ENCODE measurements at regions not wholly inside any gene's neighbourhood (a gene's known extent, or its start where the extent isn't known, plus 50 kb on each side); places are given as distances from the start of the nearest gene placed in this dataset.

DNA sequence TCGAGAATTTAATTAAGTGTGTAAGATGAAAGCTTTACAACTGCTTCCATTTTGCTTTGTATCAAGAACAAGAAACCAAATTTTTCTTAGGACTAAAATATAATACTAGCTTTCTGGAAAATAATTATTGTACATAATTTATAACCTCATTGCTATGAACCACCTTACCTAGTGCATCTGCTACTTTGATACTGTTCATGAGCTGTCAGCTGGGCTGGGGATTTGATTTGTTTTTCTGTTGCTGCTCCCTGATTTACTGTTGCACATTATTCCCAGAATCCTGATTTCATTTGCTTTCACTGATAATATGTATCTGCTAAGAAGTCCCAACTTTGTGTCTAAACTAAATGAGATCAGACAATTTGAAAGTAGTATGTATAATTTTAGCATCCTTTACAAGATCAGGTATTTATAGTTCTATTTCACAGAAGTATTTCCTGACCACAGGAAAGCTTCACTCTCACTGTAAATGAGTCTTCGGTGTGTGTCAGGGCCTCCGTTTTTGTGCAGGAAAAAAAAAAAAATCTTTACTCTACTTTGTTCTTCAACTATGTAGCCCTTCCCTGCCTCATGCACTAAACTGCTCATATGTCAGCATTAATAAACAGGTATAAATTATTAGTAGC lies 105.6 kb upstream of the CCDC150 start:
- DNase-seq (ENCODE audit: low spot score), result no peak

DNA sequence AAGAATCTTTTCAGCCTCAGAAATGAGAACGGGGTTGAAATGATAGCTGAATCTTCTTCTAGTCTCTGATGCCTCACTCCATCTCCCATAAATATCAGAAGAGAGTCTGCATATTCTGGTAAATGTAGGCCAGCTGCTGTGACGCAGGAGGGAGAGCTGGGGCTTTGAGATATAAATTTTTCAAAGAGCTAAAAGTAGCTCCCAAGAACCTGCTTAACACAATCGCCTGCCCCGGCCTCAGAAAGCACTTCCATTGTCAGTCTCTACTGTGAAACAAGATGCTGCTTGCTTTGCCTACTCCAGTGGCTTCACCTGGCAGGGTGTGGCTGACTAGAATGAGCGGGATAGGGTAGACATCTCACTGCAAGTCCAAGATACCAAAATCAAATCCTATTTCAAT lies 105.0 kb upstream of the CCDC150 start:
- DNase-seq (ENCODE audit: low spot score), result no peak

DNA sequence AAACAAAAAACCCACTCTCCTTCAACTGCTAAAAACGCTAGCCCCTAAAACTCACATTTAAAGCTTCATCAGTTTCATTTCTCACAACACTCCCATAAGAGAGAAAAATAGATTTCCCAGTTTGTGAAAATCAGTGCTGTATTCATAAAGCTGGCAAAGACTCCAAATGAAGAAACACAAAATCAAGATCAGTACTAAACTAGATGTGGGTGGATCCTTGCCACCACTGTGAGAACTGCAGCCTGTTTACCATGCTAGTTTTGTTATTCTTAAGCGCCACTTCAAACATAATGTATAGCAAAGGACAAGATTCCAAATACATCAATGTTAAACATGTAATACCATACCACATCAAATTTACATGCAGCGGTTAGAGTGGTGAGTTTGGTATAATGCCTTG lies 104.5 kb upstream of the CCDC150 start:
- DNase-seq (ENCODE audit: low spot score), result no peak

DNA sequence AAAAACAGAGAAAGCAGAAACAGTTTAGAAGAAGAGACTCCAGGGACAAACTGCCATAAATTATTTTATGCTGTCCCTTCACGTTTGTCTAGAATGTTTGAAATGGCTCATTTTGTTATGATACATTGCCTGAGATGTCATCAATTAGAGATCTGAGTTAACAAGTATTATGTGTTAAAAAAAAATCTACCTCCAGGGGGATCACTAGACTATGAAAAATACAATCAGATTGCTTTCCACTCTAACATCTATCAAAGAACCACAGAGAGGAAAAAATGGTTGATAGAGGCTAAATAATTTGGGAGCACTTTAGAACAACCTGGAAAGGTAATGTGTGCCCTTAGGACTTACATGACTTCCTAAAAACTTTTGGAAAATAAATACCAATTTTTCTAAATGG lies 103.8 kb upstream of the CCDC150 start:
- no peak for DNase-seq (ENCODE audit: low spot score)

DNA sequence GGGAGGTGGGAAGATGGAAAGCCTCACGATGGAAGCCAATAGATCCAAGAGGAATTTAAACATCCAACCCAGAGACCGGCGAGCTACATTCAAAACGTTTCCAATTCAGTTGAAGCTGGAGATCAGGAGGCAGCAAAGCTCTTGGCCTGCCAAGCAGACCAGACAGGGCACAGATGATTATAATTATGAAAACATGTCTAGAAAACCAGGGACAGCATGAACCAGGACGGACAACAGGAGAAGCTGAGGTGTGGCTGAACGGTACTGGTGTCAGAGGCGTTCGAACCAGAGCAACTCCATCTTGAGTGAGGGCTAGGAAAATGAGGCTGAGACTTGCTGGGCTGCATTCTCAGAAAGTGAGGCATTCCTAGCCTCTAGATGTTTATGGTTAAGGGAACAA lies 102.2 kb upstream of the CCDC150 start:
- DNase-seq (ENCODE audit: low spot score), result no peak

DNA sequence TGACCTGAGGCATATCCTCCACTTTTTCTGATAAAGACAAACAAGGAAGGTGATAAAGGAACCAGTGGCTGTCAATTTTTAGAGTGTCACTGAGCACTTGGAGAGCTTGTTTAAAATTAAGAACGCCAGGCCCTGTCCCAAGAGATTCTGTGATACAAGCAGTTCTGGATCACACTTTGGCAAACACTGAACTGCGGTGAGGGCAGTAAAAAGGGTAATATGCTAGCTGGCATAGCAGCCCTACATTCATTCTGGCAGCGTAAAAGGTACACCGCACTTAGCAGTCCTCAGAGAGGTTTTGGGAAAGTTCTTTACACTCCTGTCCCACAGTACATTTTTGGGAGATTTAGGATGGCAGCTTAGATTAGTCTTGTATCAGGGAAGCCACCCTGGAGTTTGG lies 101.3 kb upstream of the CCDC150 start:
- DNase-seq (ENCODE audit: low spot score), result no peak

DNA sequence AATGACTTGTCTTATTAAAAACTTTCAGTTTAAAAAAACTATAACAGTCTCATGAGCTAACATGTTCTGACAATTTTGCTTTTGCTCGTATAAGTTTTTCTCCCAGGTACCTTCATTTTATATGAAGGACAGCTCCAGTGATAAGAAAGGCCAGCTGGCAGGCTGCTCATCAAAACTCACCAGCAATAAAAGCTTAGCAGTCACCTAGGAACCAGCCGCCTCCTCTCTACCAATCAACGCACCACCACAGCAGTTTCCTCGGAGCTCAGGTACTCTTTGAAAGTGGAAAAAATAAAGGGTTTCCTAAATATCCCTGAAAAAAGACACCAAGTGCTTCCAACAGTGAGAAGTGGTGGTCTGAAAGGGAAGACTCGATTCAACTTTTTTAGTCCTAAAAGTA lies 100.9 kb upstream of the CCDC150 start:
- no peak for DNase-seq (ENCODE audit: low spot score)

DNA sequence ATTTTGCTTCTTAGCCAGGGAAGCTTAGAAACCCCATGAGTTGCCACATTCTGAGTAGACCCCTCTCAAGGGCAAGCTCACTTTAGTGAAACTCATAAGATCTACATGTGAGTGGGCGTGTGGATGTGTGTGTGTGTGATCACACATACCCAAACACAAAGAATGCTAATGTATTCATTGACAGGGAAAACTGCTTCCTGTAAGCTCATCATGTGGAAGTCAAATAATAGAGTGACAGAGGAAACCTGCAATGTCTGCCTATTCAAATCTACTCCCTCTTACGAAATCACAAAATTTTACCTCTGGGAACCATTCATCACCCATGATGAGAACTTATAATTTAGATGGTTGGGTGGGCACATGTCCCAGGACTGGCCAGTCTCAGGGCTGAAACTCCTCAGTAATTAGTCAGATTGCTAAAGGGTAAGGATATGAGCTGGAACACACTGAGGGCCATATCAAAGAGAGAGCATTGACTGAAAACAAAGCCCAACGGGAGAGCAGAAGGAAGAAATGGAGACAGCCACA lies 94.5 kb upstream of the CCDC150 start:
- DNase-seq (ENCODE audit: low spot score), result no peak

DNA sequence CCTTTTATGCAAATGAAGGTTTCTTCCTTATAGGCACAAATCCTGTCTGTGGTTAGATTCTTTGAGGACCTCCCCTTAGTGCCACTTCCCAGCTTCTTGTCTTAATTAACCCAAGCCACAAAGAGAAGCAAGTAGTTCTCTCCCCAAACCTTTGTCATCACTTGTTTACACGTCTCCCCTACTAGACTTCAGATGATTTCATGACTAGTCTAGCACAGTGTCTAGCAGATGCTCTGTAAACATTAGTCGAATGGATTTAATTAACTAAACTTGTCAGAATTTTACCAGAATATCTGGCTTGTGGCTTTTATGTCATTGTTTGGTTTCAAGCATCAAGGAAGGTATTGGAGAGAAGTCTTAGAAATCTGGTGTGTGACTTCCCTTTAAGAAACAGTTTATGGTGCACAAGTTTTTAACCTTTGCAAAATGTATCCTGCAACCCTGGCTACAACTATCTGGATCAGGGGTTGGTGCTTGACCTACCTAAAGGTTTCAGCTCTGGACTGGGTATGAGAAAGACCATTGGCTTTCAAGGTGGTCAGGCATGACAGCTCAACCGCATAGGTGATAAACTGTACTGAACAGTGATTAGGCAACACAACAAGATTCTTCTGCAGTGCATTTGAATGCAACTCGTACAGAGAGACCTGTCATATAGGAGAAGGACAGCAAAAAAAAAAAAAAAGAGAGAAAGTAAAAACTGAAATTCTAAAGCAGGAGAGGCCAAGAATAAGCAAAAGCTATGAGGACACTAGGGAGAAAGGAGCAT lies 93.2 kb upstream of the CCDC150 start:
- no peak for DNase-seq (ENCODE audit: low spot score)

DNA sequence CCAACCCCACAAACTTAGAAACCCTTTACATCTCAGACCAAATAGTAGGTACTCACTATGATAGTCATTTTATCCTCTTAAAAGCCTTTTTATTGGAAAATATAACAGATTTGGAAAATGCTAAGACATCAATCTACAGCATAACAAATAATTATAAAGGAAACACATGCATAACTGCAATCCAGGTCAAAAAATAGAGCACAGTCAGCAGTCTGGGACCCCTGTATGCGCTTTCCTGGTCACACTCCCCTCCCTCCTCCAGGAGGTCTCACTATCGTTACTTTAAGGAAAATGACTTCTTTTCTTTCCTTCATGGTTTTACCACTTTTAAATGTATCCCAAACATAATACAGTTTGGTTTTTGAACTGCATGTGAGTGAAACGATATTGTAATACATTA lies 90.5 kb upstream of the CCDC150 start:
- no peak for DNase-seq (ENCODE audit: low spot score)

DNA sequence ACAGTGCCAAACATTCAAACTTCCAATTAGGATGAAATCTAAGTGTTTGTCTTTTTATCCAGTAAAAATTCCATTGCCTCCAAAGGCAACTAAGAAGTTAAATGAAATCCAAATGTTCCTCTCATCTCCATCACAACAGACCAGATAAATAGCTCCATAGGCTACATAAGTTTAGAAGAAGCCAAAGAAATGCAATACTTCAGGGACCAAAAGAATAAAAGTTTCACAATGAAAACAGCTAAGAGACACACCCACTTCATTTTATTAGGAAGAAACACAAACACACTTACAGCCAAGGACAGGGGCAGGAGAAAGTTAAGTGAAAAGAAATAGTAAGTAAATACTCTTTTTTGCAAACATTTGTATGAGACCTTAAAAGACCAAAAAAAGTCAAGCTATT lies 88.5 kb upstream of the CCDC150 start:
- DNase-seq (ENCODE audit: low spot score), result no peak

DNA sequence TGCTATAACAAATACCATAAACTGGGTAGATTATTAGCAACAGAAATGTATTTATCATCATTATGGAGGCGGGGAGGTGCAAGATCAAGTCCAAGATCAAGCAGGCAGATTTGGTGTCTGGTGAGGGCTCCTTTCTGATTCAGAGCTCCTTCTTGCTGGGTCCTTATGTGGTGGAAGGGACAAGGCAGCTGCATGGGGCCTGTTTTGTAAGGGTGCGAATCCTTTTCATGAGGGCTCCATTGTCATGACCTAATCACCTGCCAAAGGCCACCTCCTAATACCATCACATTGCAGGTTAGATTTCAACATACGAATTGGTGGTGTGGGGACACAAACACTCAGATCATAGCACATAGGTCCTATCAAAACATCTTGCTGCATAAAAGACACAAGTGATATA lies 84.4 kb upstream of the CCDC150 start:
- no peak for DNase-seq (ENCODE audit: low spot score)

DNA sequence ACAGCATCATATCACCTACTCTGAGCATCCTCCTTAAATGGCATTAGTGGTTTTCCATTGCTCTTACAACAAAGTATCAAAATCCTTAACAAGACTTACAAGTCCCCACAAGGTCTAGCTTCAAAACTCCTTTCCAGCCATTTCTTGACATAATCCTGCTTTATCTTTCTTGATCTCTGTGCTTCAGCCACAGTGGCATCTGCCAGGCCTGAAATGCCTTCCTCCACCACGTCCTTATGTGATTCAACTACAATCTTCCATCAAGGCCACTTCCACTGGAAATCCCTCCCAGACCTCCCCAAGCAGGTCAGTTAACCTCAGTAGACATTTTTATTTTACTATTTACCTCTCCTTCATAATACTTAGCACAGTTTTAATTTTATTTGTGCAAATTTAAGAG lies 83.8 kb upstream of the CCDC150 start:
- DNase-seq (ENCODE audit: low spot score), result no peak

DNA sequence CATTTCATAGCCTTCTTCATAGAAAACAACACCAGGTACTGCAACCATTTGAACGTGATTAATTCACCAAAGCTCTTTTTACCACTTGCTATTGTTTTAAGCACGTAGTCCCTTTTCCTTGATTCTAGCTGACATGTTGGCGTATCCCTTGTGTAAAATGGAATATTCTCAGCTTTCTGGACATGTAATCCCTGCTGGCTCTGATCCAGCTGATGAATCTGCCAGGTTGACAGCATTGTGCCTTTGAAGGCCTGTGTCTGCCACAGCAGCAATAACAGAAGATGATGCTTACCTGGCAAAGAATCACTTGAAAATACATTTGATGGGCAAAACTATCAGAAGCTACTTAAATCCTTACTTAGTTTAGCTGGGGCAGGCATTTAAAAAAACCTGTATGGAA lies 81.0 kb upstream of the CCDC150 start:
- no peak for DNase-seq (ENCODE audit: low spot score)

DNA sequence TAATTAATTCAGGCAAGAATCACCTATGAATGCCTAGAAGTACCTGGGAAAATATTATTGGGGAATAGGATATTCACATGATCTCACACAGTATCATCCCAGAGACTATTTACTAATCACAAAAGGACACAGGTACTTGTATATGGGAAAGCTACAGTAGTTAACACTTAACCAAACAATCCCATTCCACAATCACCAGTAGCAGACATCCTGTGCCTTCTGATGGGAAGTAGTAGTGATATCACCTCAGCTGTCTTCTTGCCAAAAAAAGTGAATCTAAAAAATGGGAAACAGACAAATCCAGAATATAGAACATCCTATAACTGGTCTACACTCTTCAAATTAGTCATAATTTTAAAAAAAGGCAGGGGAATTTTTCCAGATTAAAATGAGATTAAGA lies 75.6 kb upstream of the CCDC150 start:
- no peak for DNase-seq (ENCODE audit: low spot score)

DNA sequence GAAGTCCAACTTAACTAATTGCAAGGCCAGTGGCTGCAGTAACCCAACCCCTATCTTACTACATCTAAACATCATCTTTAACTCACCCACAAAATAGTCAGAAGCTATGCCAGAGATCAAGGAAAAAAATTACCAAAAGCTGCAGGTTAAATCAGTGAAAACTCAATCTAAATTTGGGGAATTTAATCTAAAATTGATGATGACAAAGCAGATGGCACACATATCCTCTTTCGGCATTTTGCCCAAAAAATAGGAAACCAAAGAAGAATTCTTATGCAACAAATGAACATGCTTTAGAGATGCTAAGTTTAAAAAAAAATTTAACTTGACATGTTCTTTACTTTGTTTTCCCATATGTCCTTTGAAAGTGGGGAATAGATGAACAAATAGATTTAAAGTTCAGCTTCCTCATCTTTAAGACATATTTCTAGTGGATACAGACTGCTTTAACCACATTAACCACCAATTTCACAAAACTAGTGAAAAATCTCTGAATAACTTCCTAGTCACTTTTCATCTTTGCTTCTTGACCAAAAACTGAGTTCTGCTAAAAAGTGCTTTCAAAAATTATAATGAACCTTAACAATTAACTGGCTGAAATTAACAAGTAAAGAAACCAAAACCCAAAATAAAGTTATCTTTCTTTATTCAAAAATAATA lies 74.3 kb upstream of the CCDC150 start:
- no peak for DNase-seq (ENCODE audit: low spot score)

DNA sequence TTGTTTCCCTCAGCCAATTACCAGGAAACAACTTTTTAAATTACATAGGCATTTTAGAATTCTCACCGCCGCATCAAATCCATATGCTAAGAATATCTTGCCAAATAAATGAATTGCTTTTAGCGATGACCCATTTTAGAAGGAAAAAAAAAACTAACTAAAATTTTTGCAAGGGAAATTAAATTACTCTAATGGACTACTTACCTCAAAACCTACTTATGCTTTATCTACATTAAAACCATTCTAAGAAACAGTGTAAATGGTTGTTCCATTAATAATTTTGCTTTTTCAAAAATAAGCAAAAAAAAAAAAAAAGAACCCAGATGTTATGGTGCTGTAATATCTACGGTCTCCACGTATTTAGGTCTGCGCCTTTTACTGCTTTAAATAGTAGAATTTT lies 73.5 kb upstream of the CCDC150 start:
- no peak for DNase-seq (ENCODE audit: low spot score)

DNA sequence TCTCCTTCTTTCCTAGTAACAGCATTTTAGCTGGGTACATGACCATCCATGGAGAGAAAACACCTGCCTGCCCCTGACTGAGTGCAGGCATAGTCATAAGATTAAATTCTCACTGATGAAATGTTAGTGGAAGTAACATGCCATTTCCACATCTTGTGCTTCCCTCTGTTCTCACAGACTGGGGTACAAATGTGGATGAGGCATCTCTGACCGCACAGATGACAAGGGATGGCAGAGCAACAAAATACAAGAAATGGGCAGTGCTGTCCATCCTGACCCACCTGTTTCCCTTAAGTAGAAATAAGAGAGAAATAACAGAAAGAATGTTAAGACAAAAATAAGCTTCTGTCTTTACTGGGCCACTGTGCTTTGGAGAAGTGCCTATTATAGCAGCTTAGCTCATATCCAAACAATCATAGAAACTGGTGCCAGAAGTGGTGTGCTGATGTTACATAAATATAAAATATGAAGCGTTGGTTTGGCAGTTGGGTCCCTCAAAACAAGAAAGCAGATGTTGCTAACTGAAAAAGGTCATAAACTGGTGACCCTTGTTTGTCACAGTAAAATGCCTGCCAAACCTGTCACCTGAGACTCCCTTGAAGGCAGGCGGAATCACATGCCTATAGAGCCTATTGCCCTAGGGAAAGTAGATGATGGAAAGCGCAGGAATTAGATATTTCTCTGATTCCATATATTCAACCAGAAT lies 72.4 kb upstream of the CCDC150 start:
- DNase-seq (ENCODE audit: low spot score), result no peak

DNA sequence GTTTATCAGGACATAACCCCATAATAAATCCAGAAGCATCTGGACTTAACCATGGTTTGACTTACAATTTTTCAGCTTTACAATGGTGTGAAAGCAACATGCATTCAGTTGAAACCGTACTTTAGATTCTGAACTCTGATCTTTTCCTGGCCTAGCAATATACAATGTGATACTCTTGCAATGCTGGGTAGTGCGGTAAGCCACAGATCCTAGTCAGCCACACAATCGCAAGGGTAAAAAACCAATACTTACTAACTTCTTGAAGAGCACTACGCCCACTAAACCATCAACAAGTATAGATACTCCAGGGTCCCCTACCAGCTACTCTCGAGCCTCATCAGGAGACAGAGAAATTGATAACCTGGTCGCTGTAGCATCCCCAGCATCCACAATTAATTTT lies 71.0 kb upstream of the CCDC150 start:
- DNase-seq (ENCODE audit: low spot score), result no peak

DNA sequence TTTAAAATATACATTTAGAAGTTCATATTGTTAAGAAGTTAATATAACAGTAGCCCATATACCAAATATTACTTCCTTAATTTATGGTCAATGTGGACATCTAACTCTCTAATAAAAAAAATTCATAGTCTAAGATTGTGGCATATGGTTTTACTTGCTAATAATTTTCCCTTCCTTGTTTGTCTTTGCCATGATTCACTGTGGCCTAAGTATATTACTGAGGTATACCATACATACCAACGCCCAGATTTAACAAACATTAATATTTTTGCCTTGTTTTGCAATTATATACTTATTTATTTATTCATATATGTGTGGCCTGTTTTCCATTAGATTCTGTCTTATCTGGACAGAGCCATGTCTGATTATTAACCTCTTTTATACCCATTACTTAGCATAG lies 54.6 kb upstream of the CCDC150 start:
- no peak for DNase-seq (ENCODE audit: low spot score)

DNA sequence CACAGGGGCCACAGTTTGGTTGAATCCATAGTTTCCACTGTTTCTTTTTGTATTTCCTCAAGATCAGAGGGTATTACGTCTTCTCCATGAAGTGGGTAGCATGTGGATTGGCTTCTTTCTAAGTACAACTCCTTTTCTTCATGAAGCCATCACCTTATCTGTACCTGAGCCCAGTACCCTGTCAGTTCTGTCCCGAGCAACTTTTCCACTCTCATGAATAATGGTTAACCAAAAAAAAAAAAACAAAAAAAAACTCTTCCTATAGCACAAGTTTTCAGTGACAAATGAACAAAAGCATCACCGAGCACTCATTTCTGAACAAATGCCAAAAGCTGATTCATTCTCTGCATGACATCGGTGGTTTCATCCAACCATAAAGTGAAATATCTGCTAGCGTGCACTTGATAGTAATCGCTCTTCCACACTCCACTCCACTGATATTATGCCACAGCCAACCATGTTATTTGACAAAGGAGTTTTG lies 53.0 kb upstream of the CCDC150 start:
- DNase-seq (ENCODE audit: low spot score), result no peak

DNA sequence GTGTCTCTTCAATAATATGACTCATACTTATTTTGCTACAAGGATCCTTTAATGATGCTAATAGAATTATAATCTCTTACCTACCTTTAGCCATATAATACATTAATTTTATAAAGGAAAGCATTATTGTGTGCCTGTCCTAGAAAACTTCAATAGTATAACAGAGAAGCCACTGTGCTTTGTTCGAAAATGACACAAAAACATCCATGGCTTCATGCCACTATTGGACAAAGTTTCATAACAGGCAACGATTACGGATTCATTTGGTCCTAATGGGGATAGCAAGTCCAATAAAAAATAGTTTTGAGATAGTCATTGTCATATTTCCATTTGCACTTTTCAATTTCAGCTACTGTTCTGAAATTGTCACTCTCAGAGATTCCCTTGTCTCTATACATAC lies 52.5 kb upstream of the CCDC150 start:
- no peak for DNase-seq (ENCODE audit: low spot score)
